ENCODE measurements at regions not wholly inside any gene's neighbourhood (a gene's known extent, or its start where the extent isn't known, plus 50 kb on each side); places are given as distances from the start of the nearest gene placed in this dataset.

- TF ChIP-seq CTCF (IDR thresholded peaks at IDR 0.05) (no peak), POLR2A (IDR thresholded peaks at IDR 0.05) (no peak)
Measured at GRCh38 chr2:146124741-146125140, 1604.8 kb upstream of the ZEB2 start.

Data from Peyer's patch (tissue), 4 donors.